HG03460 (cell line): ENCODE measurements at regions not wholly inside any gene's neighbourhood (a gene's known extent, or its start where the extent isn't known, plus 50 kb on each side); places are given as distances from the start of the nearest gene placed in this dataset.

Experiments
- ATAC-seq: cut with Tn5 transposase; IDR thresholded peaks from one replicate; pipeline ENCODE4 v1.9.1; 2021; ENCODE audit not compliant: unreplicated experiment

- no peak for ATAC-seq
Observed at GRCh38 chr5:153881687-153882086, 157.0 kb downstream of the FAM114A2 start.

GRCh38 chr5:153880106-153880505 is 158.6 kb downstream of the FAM114A2 start:
- ATAC-seq = no peak

DNA sequence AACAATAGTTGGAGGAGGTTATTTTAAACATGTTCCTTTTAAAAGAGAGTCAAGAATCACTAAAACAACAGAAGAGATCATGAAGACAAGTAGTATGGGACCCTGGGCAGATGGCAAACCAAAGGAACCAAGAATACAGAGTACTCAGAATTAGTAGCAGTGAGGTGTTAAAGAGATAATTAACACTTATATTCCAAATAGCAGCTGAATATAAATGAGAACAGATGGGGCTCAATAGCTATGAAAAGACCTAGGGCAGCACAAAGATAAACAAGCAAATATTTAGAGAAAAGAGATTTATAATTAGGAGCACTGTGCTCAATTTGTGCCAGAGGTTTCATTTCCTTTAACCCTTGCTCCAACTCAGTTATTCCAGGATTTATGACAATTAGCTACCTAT is 159.1 kb downstream of the FAM114A2 start:
- ATAC-seq = no peak

DNA sequence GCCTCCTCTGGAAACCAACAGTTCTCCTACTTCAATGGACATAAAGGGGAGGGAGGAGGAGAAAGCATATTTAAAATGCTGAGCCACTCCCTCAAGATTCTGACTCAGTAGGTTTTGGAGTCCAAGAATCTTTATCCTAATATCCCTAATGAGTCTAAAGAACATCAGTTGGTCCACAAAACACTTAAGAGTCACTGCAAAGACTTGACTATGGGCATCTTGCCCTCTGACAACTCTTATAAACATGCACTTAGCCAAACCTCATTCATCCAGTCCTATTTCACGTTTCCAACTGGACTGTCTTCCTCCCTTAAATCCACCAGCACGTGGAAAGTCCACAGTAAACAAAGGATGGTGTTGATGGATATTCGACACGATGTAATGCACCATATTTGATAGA is 172.5 kb downstream of the FAM114A2 start:
- no peak for ATAC-seq

- no peak for ATAC-seq
Observed at GRCh38 chr5:153865016-153865415, 173.7 kb downstream of the FAM114A2 start.

GRCh38 chr5:153863951-153864350 is 174.8 kb downstream of the FAM114A2 start:
- ATAC-seq = no peak
